AG04450 (cell line): ENCODE measurements at regions not wholly inside any gene's neighbourhood (a gene's known extent, or its start where the extent isn't known, plus 50 kb on each side); places are given as distances from the start of the nearest gene placed in this dataset.

Experiments used
- CTCF ChIA-PET: fragments of 300-600, 350-600 bp; formaldehyde crosslinking; extraction: SDS; loops from one replicate; lab custom pipeline; 2022; ENCODE audit warnings: antibody characterized with exemption, inconsistent platforms; lab: Charles Lee
- POLR2A ChIA-PET: fragments of 350-600 bp; formaldehyde crosslinking; extraction: SDS; loops from one replicate; lab custom pipeline; 2021; ENCODE audit warnings: antibody characterized with exemption, inconsistent platforms; lab: Yijun Ruan, JAX
- DNase-seq: peaks from one replicate; pipeline ENCODE4 v3.0.0-alpha.2; 2011; ENCODE audit warnings: low read depth, low spot score
- H3K27ac ChIP-seq: one replicate; pipeline ENCODE4 v1.5.1; 2012; ENCODE audit warnings: low read depth, low read length, control low read depth
- H3K27me3 ChIP-seq: one replicate; pipeline ENCODE4 v1.6.0; 2012; ENCODE audit warnings: low read length; ENCODE audit not compliant: control insufficient read depth, insufficient read depth
- H3K4me3 ChIP-seq: 2 replicates; pipeline ENCODE4 v1.5.1; 2011; ENCODE audit warnings: mild to moderate bottlenecking, low read depth, low read length, control low read depth
- H3K9me3 ChIP-seq: 2 replicates; pipeline ENCODE4 v1.5.1; 2012; ENCODE audit warnings: low read length; ENCODE audit not compliant: control insufficient read depth, insufficient read depth
- TF ChIP-seq, protein P1 (sequence below): IDR thresholded peaks from 2 replicates; pipeline ENCODE4 v1.5.1; 2011; ENCODE audit warnings: low read depth, low read length, control low read depth, inconsistent platforms

DNA sequence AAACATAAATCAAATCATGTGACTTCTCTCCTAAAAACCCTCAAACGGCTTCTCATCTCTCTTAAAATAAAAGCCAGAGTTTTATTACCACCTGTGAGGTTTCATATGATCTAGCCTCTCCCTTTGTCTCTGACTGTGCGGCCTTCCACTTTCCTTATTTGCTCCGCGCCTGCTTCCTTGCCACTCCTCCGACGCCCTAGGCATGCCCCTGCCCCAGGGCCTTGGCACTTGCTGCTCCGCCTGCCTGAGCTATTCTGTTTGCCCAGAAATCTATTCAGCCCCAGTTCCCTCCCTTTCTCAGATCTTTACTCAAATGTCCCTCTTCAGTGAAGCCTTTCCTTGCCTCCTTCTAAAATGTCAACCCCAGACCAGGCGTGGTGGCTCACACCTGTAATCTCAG lies 57.5 kb upstream of the DISP3 start:
- Histone ChIP-seq H3K27ac (no peak overlapping the region), H3K27me3 (peaks cover 12% of the 10 kb centered on the region), H3K4me3 (no peak overlapping the region), H3K9me3 (no peaks in the 10 kb centered on the region)
- TF ChIP-seq, protein P1, sequence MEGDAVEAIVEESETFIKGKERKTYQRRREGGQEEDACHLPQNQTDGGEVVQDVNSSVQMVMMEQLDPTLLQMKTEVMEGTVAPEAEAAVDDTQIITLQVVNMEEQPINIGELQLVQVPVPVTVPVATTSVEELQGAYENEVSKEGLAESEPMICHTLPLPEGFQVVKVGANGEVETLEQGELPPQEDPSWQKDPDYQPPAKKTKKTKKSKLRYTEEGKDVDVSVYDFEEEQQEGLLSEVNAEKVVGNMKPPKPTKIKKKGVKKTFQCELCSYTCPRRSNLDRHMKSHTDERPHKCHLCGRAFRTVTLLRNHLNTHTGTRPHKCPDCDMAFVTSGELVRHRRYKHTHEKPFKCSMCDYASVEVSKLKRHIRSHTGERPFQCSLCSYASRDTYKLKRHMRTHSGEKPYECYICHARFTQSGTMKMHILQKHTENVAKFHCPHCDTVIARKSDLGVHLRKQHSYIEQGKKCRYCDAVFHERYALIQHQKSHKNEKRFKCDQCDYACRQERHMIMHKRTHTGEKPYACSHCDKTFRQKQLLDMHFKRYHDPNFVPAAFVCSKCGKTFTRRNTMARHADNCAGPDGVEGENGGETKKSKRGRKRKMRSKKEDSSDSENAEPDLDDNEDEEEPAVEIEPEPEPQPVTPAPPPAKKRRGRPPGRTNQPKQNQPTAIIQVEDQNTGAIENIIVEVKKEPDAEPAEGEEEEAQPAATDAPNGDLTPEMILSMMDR: no peak
- POLR2A ChIA-PET: no interaction called here
- no peak for DNase-seq
- CTCF ChIA-PET: no interaction called here

DNA sequence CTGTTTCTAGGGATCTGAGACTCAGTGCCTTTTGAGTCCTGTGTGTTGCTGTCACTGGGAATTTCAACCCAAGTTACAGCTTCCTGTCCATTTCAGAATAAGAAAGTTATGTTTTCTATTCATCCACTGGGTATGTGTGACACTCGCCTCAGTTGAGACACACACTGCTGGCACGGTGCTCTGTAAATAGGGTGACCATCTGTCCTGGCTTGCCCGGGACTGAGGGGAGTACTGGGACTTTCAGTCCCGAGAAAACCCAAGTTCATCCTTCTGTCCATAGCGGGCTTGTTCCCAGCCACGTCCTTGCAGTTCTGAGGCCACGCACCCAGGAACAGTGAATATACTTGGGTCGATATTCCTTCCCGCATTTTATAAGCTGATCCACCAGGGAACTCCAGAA lies 56.3 kb upstream of the DISP3 start:
- POLR2A ChIA-PET: no interaction called here
- no peak overlapping the region for H3K4me3 ChIP-seq

DNA sequence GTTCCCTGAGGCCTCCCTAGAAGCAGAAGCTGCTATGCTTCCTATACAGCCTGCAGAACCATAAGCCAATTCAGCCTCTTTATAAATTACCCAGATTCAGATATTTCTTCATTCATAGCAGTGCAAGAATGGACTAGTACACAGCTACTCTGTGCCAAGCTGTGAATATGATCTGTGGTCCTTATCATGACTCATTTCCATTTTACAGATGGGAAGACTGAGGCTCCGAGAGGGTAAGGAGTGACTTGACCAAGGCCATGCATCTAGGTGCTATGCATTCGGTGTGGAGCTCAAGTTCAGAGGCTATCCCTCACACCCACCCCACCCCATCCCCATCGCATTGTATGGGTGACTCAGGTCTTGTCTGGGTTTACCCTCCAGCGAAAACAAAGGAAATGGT lies 52.3 kb upstream of the DISP3 start:
- DNase-seq: no peak
- TF ChIP-seq, protein P1: no peak
- H3K27ac ChIP-seq: no peak overlapping the region
- CTCF ChIA-PET: no interaction called here
- no peaks in the 10 kb centered on the region for H3K9me3 ChIP-seq
- POLR2A ChIA-PET: no interaction called here
- H3K27me3 ChIP-seq: peaks cover 2% of the 10 kb centered on the region
- no peak overlapping the region for H3K4me3 ChIP-seq

More for the DNA sequence above, 56.3 kb upstream of the DISP3 start:
- DNase-seq: no peak
- Histone ChIP-seq H3K9me3 (no peaks in the 10 kb centered on the region), H3K27ac (no peak overlapping the region), H3K27me3 (peaks cover 6% of the 10 kb centered on the region)
- CTCF ChIA-PET: no interaction called here
- TF ChIP-seq, protein P1: no peak

DNA sequence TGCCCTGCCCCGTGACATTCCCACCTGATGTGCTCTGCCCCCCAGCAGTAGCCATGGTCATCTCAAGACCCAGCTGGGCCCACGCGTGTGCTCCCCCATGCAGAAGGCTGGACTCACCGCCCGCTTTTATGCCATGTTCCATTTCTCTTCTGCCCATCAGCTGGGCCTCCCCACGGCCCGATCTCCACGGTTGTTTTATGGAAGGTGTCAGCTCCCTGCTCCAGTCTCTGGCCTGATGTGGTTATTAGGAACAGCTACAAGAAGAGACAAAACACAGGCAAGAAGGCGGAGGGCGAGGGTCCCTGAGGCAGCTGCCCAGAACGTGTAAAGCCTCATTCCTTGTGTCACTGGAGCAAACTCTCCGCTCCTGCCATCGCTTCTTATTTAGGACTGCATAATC lies 50.2 kb upstream of the DISP3 start:
- POLR2A ChIA-PET: no interaction called here
- Histone ChIP-seq H3K27me3 (no peaks in the 10 kb centered on the region), H3K4me3 (no peak overlapping the region), H3K9me3 (no peaks in the 10 kb centered on the region), H3K27ac (no peak overlapping the region)
- CTCF ChIA-PET: no interaction called here
- TF ChIP-seq, protein P1: no peak
- DNase-seq: no peak
